Adrenal gland (tissue), 9 donors: ENCODE measurements at regions not wholly inside any gene's neighbourhood (a gene's known extent, or its start where the extent isn't known, plus 50 kb on each side); places are given as distances from the start of the nearest gene placed in this dataset.

Source experiments
- DNase-seq, 7 donors: peaks; one replicate each; pipeline ENCODE4 v3.0.0-alpha.2; 2019 to 2020
- H3K27ac ChIP-seq, 5 donors: fragments of 200-600 bp; sonication (generic) in 4 of 5; 1 replicate in 3 of 5; 2 replicates in 2 of 5; pipeline versions ENCODE4 v1.5.1 to v1.8.0; 2016 to 2020; ENCODE audit warnings: mild to moderate bottlenecking in 1 of 5
- H3K27me3 ChIP-seq: fragments of 200-600 bp; 2 replicates; pipeline ENCODE4 v1.8.0; 2021
- H3K36me3 ChIP-seq, 2 donors: fragments of 200-600 bp; replicated peaks in 1 of 2; 1 replicate in 1 of 2; 2 replicates in 1 of 2; pipeline versions ENCODE4 v1.5.1 to v1.8.0; 2018 to 2022
- H3K4me1 ChIP-seq, 2 donors: fragments of 200-600 bp; replicated peaks in 1 of 2; 1 replicate in 1 of 2; 2 replicates in 1 of 2; pipeline versions ENCODE4 v1.5.1 to v1.8.0; 2018 to 2021
- H3K4me3 ChIP-seq, 4 donors: fragments of 200-600 bp; sonication (generic) in 3 of 4; one replicate each; pipeline ENCODE4 v1.5.1; 2016 to 2018
- H3K9me3 ChIP-seq, 3 donors: fragments of 200-600 bp; sonication (generic) in 1 of 3; replicated peaks in 1 of 3; 1 replicate in 2 of 3; 2 replicates in 1 of 3; pipeline versions ENCODE4 v1.5.1 to v1.8.0; 2016 to 2021
- POLR2A ChIP-seq, 2 donors: fragments of 450-650 bp; IDR thresholded peaks; one replicate each; pipeline ENCODE4 v1.6.1; 2017; ENCODE audit warnings: antibody characterized with exemption in 2 of 2, mild to moderate bottlenecking in 2 of 2, moderate library complexity in 1 of 2
- WGBS, 4 donors: extraction: QIAGEN DNeasy Blood & Tissue Kit in 2 of 4; methylation state at CpG; one replicate each; pipeline versions ENCODE4 v1.1.5 to v1.1.7; 2013 to 2017; 5-methylcytosine and 5-hydroxymethylcytosine counted together
- intact Hi-C, 2 donors: fragments of 100-400 bp; cut with DNase I; formaldehyde crosslinking; loops; one replicate each; pipeline versions ENCODE4 v1.14.1 to v1.15.0; 2022 to 2023
- TF ChIP-seq, protein P1 (sequence below), 6 experiments: fragments of 450-650 bp in 4 of 6; fragments of 200-600 bp in 2 of 6; sonication (generic) in 1 of 6; IDR thresholded peaks; 1 replicate in 5 of 6; 2 replicates in 1 of 6; pipeline versions ENCODE4 v1.5.1 to v1.8.0; 2016 to 2021; ENCODE audit warnings: antibody characterized with exemption in 6 of 6, mild to moderate bottlenecking in 2 of 6, moderate library complexity in 1 of 6
- donor health status: healthy with polysubstance abuse.
- donor health status: Bipolar disorder and iron deficiency.
- donor health status: DM: yes; HTN: yes; CAD: no.
- donor health status: DM: no; HTN: no; CAD: no.
- donor health status: DM: no; HTN: no; CAD: no.

DNA sequence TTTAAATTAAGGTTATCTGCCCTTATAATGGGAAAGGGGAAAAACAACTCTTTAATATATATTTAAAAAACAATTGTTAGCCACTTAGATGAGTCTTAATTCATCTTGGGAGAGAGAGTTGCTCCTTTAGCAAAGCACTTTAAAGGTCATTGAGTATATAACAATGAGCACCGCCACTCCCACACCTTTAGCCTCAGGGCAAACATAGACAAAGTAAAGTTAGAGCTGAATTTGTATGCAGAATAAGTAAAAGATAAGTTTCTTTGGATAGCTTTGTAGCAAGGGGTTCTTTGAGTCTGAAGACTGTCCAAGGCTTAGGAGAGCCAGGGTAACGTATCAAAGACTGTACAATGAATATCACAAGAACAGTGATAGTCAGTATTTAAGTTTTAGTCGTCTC lies 728.8 kb upstream of the LMO3 start:
- H3K4me3 ChIP-seq: no peak overlapping the region
- no peak overlapping the region for H3K27ac ChIP-seq
- WGBS, 4 donors: 69 to 78% (median 73%) methylated on average over 3 of the region's 3 CpGs
- no peaks in the 10 kb centered on the region for H3K9me3 ChIP-seq
- no peak for DNase-seq
- H3K27me3 ChIP-seq: no peaks in the 10 kb centered on the region
- intact Hi-C loops: no loop called here
- no peaks in the 10 kb centered on the region for H3K36me3 ChIP-seq
- no peaks in the 10 kb centered on the region for H3K4me1 ChIP-seq
- TF ChIP-seq, protein P1, sequence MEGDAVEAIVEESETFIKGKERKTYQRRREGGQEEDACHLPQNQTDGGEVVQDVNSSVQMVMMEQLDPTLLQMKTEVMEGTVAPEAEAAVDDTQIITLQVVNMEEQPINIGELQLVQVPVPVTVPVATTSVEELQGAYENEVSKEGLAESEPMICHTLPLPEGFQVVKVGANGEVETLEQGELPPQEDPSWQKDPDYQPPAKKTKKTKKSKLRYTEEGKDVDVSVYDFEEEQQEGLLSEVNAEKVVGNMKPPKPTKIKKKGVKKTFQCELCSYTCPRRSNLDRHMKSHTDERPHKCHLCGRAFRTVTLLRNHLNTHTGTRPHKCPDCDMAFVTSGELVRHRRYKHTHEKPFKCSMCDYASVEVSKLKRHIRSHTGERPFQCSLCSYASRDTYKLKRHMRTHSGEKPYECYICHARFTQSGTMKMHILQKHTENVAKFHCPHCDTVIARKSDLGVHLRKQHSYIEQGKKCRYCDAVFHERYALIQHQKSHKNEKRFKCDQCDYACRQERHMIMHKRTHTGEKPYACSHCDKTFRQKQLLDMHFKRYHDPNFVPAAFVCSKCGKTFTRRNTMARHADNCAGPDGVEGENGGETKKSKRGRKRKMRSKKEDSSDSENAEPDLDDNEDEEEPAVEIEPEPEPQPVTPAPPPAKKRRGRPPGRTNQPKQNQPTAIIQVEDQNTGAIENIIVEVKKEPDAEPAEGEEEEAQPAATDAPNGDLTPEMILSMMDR (IDR thresholded peaks at IDR 0.05): no peak
- TF ChIP-seq POLR2A (IDR thresholded peaks at IDR 0.05): no peak

DNA sequence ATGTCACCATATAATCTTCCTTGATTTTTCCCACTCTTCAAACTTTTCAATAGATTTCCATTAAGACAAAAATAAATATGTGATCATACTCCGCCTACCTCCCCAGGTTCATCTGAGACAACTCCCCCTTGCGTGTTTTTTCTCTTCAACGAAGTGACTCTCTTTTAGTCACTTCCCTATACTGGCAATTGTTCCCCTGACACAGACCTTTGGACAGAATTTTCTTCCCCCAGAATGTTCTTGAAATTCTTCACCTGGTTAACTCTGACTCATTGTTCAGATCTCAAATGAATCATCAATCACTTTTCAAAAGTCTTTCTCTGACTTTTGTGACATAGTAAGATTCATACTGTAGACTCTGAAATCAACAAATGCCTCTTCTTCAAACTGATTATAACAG lies 727.3 kb upstream of the LMO3 start:
- Histone ChIP-seq H3K4me1 (no peaks in the 10 kb centered on the region), H3K36me3 (no peaks in the 10 kb centered on the region), H3K9me3 (no peaks in the 10 kb centered on the region), H3K27me3 (no peaks in the 10 kb centered on the region), H3K4me3 (no peak overlapping the region), H3K27ac (no peak overlapping the region)
- intact Hi-C loops: no loop called here
- WGBS, 4 donors: 80 to 87% (median 84%) methylated on average over 3 of the region's 3 CpGs
- TF ChIP-seq, protein P1 (IDR thresholded peaks at IDR 0.05): no peak
- no peak for DNase-seq

DNA sequence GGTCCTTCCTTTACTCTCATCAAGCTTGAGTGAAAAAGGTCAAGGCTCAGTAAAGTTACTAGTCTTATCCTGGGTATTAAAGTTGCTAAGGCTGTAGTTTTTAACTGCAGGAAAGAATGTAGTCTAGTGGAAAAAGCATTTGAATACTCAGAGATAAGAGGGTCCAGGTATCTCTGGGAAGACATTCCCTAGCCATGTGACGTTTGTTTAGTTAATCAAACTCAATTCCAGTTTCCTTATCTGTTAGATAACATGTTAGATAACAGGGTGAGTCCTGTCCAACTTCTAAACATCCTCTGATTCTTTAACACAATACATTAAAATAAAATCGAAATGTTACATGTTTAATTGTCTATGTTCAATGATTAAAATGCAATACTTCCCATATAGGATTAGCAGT lies 720.7 kb upstream of the LMO3 start:
- H3K36me3 ChIP-seq: no peaks in the 10 kb centered on the region

DNA sequence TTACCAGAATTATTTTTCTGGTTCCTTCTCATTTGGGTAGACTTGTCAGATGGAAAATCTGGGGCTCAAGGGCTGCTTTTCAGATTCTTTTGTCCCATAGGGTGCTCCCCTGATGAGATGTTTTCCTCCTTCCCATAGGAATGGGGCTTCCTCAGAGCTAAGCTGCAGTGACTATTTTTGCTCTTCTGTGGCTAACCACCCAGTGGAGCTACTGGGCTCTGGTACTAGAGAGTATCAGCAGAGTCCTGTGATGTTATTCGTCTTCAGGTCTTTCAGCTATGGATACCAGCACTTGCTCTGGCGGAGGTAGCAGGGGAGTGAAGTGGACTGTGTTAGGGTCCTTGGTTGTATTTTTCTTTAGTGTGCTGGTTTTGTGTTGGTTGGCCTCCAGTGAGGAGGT lies 716.1 kb upstream of the LMO3 start:
- intact Hi-C loops: no loop called here
- H3K27ac ChIP-seq: no peak overlapping the region
- no peaks in the 10 kb centered on the region for H3K9me3 ChIP-seq
- no peaks in the 10 kb centered on the region for H3K4me1 ChIP-seq
- DNase-seq: no peak
- TF ChIP-seq POLR2A (IDR thresholded peaks at IDR 0.05): no peak
- TF ChIP-seq, protein P1 (IDR thresholded peaks at IDR 0.05): no peak
- 75 to 79% (median 79%) methylated on average over 2 of the region's 2 CpGs for WGBS, 4 donors
- no peak overlapping the region for H3K4me3 ChIP-seq
- no peaks in the 10 kb centered on the region for H3K27me3 ChIP-seq
- H3K36me3 ChIP-seq: no peaks in the 10 kb centered on the region

More for the DNA sequence above, 720.7 kb upstream of the LMO3 start:
- Histone ChIP-seq H3K4me3 (no peak overlapping the region), H3K27ac (no peak overlapping the region), H3K4me1 (no peaks in the 10 kb centered on the region), H3K27me3 (no peaks in the 10 kb centered on the region), H3K9me3 (no peaks in the 10 kb centered on the region)
- WGBS, 4 donors: 25 to 33% (median 28%) methylated on average over 2 of the region's 2 CpGs
- TF ChIP-seq, protein P1 (IDR thresholded peaks at IDR 0.05): no peak
- no peak for TF ChIP-seq POLR2A (IDR thresholded peaks at IDR 0.05)
- intact Hi-C loops: no loop called here
- DNase-seq: no peak
